CD4-positive, CD25-positive, alpha-beta regulatory T cell (primary cell): ENCODE measurements at regions not wholly inside any gene's neighbourhood (a gene's known extent, or its start where the extent isn't known, plus 50 kb on each side); places are given as distances from the start of the nearest gene placed in this dataset.

Experiments used
- ATAC-seq, 2 donors: fragments of 150-1000 bp; cut with Tn5 transposase; one replicate each; pipeline ENCODE4 v1.10.0; 2021; ENCODE audit warnings: low read depth in 2 of 2, moderate number of reproducible peaks in 2 of 2, moderate library complexity in 1 of 2
- DNase-seq, 3 donors: peaks; one replicate each; pipeline versions ENCODE4 v3.0.0 to v3.0.0-alpha.2; 2012 to 2022; ENCODE audit warnings: mixed read lengths in 1 of 3
- H3K27ac ChIP-seq: one replicate; pipeline ENCODE4 v1.7.0; 2013; ENCODE audit warnings: mild to moderate bottlenecking, low read length; ENCODE audit not compliant: insufficient read depth, poor library complexity, severe bottlenecking
- H3K27me3 ChIP-seq: one replicate; pipeline ENCODE4 v1.7.0; 2013; ENCODE audit warnings: low read length; ENCODE audit not compliant: control insufficient read depth, insufficient read depth
- H3K36me3 ChIP-seq: one replicate; pipeline ENCODE4 v1.7.0; 2013; ENCODE audit warnings: mild to moderate bottlenecking, low read length, moderate library complexity; ENCODE audit not compliant: control insufficient read depth, insufficient read depth
- H3K4me1 ChIP-seq: 2 replicates; pipeline ENCODE4 v1.7.0; 2013; ENCODE audit warnings: mild to moderate bottlenecking, low read length; ENCODE audit not compliant: insufficient read depth, control insufficient read depth, poor library complexity, severe bottlenecking
- H3K4me3 ChIP-seq: one replicate; pipeline ENCODE4 v1.7.0; 2013; ENCODE audit warnings: low read depth, mild to moderate bottlenecking, low read length, moderate library complexity
- H3K9me3 ChIP-seq, 2 experiments: 1 replicate in 1 of 2; 2 replicates in 1 of 2; pipeline ENCODE4 v1.7.0; 2013; ENCODE audit warnings: low read length in 2 of 2, mild to moderate bottlenecking in 1 of 2, moderate library complexity in 1 of 2; ENCODE audit not compliant: control insufficient read depth in 2 of 2
- H3K27ac Mint-ChIP-seq, 3 donors: one replicate each; pipeline ENCODE4 v1.8.0; 2020 to 2022; ENCODE audit warnings: mild to moderate bottlenecking in 3 of 3, mixed read lengths in 3 of 3, moderate library complexity in 2 of 3
- H3K27me3 Mint-ChIP-seq: one replicate; pipeline ENCODE4 v1.8.0; 2022; ENCODE audit warnings: mild to moderate bottlenecking, mixed read lengths
- H3K36me3 Mint-ChIP-seq: one replicate; pipeline ENCODE4 v1.8.0; 2020; ENCODE audit warnings: mixed read lengths
- H3K4me1 Mint-ChIP-seq, 4 donors: one replicate each; pipeline ENCODE4 v1.8.0; 2020 to 2022; ENCODE audit warnings: mixed read lengths in 4 of 4, mild to moderate bottlenecking in 1 of 4
- H3K4me3 Mint-ChIP-seq, 4 donors: one replicate each; pipeline ENCODE4 v1.8.0; 2020 to 2022; ENCODE audit warnings: mild to moderate bottlenecking in 4 of 4, mixed read lengths in 4 of 4, moderate library complexity in 3 of 4
- H3K9me3 Mint-ChIP-seq, 7 donors: one replicate each; pipeline ENCODE4 v1.8.0; 2020 to 2022; ENCODE audit warnings: mixed read lengths in 7 of 7, mild to moderate bottlenecking in 3 of 7, moderate library complexity in 2 of 7

DNA sequence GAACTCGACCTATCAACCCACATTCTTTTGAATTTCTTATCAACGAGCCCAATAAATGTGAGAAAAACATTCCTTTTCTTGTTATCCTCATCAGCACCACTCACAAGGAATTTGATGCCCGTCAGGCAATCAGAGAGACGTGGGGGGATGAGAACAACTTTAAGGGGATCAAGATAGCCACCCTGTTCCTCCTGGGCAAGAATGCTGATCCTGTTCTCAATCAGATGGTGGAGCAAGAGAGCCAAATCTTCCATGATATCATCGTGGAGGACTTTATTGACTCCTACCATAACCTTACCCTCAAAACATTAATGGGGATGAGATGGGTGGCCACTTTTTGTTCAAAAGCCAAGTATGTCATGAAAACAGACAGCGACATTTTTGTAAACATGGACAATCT lies 378.2 kb downstream of the STK39 start:
- no peak for DNase-seq
- Histone ChIP-seq H3K27me3 (no peaks in the 10 kb centered on the region), H3K4me1 (no peaks in the 10 kb centered on the region), H3K27ac (no peak overlapping the region), H3K36me3 (no peaks in the 10 kb centered on the region), H3K4me3 (no peak overlapping the region), H3K9me3 (no peaks in the 10 kb centered on the region)
- peaks cover 0 to 3% (median 0%) of the 10 kb centered on the region in 7 donors for H3K9me3 Mint-ChIP-seq
- H3K4me3 Mint-ChIP-seq, result no peak overlapping the region
- H3K27ac Mint-ChIP-seq, result no peak overlapping the region
- H3K27me3 Mint-ChIP-seq, result no peaks in the 10 kb centered on the region
- H3K4me1 Mint-ChIP-seq, result peaks cover 0 to 4% (median 0%) of the 10 kb centered on the region in 4 donors
- no peak for ATAC-seq
- no peaks in the 10 kb centered on the region for H3K36me3 Mint-ChIP-seq

DNA sequence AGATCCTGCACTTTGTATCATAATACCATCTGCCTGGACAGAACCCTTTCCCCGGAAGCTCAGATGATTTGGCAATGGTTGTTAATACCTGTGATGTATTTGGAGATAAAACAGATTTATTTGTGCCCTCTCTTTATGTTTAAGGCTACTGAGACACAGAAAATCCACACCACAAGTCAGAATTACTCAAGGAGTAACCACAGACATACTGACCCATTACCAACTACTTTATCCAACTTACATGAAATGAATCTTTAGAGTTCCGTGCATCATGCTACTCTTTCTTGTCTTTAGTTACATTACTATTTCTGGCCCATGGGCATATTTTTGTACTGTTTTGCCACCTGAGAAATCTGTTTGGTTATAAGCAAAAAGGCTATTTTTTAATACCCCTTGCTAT lies 384.0 kb downstream of the STK39 start:
- H3K4me3 ChIP-seq, result no peak overlapping the region
- H3K9me3 Mint-ChIP-seq, result peaks cover 0 to 3% (median 0%) of the 10 kb centered on the region in 7 donors
- no peaks in the 10 kb centered on the region for H3K4me1 Mint-ChIP-seq
- ATAC-seq (no peak), DNase-seq (no peak)
- no peak overlapping the region for H3K27ac Mint-ChIP-seq
- H3K36me3 ChIP-seq, result no peaks in the 10 kb centered on the region
- no peaks in the 10 kb centered on the region for H3K4me1 ChIP-seq
- H3K9me3 ChIP-seq, result no peaks in the 10 kb centered on the region
- no peak overlapping the region for H3K27ac ChIP-seq
- H3K27me3 ChIP-seq, result no peaks in the 10 kb centered on the region
- no peaks in the 10 kb centered on the region for H3K36me3 Mint-ChIP-seq
- H3K27me3 Mint-ChIP-seq, result peaks cover 5% of the 10 kb centered on the region
- H3K4me3 Mint-ChIP-seq, result no peak overlapping the region

DNA sequence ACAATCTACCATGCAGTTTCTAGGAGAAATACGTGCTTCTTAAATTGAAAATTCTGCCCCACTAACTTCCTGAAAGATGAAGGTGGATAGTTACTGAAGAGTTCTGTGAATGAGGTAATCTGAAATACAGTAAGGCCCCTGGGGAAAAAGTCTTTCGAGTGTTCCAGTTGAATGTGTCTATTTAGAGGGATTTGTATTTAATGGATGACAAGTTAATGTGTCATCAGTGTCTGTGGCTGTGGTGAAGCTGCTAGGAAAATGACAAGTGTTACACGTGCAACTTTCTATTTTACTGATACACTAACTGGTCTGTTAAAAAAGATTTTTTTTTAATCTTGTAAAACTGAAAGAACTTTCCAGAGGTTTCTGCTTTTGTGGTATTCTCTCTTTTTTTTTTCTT lies 384.6 kb downstream of the STK39 start:
- H3K27ac ChIP-seq, result no peak overlapping the region
- H3K4me1 ChIP-seq, result no peaks in the 10 kb centered on the region
- Mint-ChIP-seq H3K36me3 (no peaks in the 10 kb centered on the region), H3K27ac (no peak overlapping the region), H3K4me1 (no peaks in the 10 kb centered on the region), H3K27me3 (peaks cover 5% of the 10 kb centered on the region), H3K9me3 (peaks cover 0 to 3% (median 0%) of the 10 kb centered on the region in 7 donors), H3K4me3 (no peak overlapping the region)
- H3K4me3 ChIP-seq, result no peak overlapping the region
- ATAC-seq, result no peak
- H3K36me3 ChIP-seq, result no peaks in the 10 kb centered on the region
- no peaks in the 10 kb centered on the region for H3K27me3 ChIP-seq
- H3K9me3 ChIP-seq, result no peaks in the 10 kb centered on the region
- DNase-seq, result no peak

DNA sequence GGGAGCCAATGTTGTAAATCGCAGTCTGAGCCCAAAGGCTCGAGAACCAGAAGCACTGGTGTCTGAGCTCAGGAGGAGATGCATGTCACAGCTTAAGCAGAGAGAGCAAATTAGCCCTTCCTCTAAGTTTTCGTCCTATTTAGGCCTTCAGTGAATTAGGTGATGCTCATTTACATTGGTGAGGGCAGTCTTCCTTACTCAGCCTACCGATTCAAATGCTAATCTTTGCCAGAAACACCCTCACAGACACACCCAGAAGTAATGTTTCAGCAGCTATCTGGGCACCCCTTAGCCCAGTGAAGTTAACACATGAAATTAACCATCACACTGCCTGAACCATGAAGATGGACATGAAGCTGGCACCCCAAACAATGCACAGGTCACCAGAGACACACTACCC lies 385.1 kb downstream of the STK39 start:
- H3K4me1 Mint-ChIP-seq, result no peaks in the 10 kb centered on the region

DNA sequence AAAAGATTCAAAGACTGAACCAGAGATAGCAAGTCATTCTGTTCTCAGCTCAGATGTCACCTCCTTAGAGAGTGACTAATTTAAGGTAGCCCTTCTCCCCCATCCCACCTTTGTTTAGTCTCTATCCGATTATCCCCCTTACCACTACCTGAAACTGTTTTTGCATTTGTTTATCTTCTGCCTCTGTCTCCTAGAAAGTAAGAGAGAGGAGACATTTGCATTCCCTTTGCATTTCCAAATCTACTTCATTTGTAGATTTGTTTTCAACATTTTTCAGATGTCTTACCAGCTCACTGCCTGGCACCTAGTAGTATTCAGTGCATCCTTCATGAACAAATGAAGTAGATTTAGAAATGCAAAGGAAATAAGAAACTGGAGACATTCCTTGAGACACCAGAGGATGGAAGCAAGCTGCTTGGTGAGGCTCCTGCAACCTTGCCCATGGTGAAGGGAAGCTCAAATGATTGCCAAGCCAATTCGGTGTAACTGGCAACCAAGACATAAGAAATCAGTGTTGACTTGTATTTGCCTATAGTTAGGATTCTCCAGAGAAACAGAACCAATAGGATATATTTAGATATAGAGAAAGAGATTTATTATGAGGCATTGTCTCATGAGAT lies 385.7 kb downstream of the STK39 start:
- Histone ChIP-seq H3K4me3 (no peak overlapping the region), H3K36me3 (no peaks in the 10 kb centered on the region), H3K4me1 (no peaks in the 10 kb centered on the region), H3K9me3 (no peaks in the 10 kb centered on the region), H3K27ac (no peak overlapping the region), H3K27me3 (no peaks in the 10 kb centered on the region)
- no peak overlapping the region for H3K27ac Mint-ChIP-seq
- H3K9me3 Mint-ChIP-seq, result peaks cover 0 to 3% (median 0%) of the 10 kb centered on the region in 7 donors
- no peak for DNase-seq
- peaks cover 9% of the 10 kb centered on the region for H3K27me3 Mint-ChIP-seq
- no peaks in the 10 kb centered on the region for H3K36me3 Mint-ChIP-seq
- no peak for ATAC-seq
- H3K4me3 Mint-ChIP-seq, result no peak overlapping the region
- no peaks in the 10 kb centered on the region for H3K4me1 Mint-ChIP-seq

More for the DNA sequence above, 385.1 kb downstream of the STK39 start:
- H3K27ac Mint-ChIP-seq, result no peak overlapping the region
- no peak for ATAC-seq
- H3K9me3 Mint-ChIP-seq, result peaks cover 0 to 3% (median 0%) of the 10 kb centered on the region in 7 donors
- no peak overlapping the region for H3K4me3 ChIP-seq
- no peaks in the 10 kb centered on the region for H3K36me3 ChIP-seq
- peaks cover 5% of the 10 kb centered on the region for H3K27me3 Mint-ChIP-seq
- H3K27me3 ChIP-seq, result no peaks in the 10 kb centered on the region
- H3K4me1 ChIP-seq, result no peaks in the 10 kb centered on the region
- no peaks in the 10 kb centered on the region for H3K9me3 ChIP-seq
- H3K36me3 Mint-ChIP-seq, result no peaks in the 10 kb centered on the region
- H3K4me3 Mint-ChIP-seq, result no peak overlapping the region
- H3K27ac ChIP-seq, result no peak overlapping the region
- DNase-seq, result no peak

DNA sequence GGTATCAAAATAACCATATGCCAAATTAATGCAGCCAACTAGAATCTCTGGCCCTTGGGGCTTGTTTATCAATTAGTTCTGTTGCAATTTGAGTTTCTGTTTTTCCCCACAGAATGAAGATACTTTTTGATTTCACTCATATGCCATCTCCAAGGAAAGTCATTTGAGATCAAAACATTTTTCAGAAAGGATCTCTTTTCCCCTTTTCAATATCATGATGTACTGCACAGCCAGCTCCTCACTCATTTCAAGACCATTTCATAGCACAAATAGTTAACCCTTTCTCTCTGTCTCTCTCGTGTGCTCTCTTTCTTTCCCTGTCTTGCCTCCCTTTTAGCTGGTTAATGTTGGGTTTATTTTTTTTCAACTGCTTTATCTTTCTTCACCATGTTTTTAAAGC lies 387.3 kb downstream of the STK39 start:
- Mint-ChIP-seq H3K4me1 (no peaks in the 10 kb centered on the region), H3K4me3 (no peak overlapping the region), H3K27me3 (peaks cover 14% of the 10 kb centered on the region), H3K36me3 (no peaks in the 10 kb centered on the region), H3K27ac (no peak overlapping the region), H3K9me3 (no peaks in the 10 kb centered on the region)
- no peak for ATAC-seq
- DNase-seq, result no peak
- Histone ChIP-seq H3K4me1 (no peaks in the 10 kb centered on the region), H3K4me3 (no peak overlapping the region), H3K27me3 (no peaks in the 10 kb centered on the region), H3K27ac (no peak overlapping the region), H3K36me3 (no peaks in the 10 kb centered on the region), H3K9me3 (no peaks in the 10 kb centered on the region)

DNA sequence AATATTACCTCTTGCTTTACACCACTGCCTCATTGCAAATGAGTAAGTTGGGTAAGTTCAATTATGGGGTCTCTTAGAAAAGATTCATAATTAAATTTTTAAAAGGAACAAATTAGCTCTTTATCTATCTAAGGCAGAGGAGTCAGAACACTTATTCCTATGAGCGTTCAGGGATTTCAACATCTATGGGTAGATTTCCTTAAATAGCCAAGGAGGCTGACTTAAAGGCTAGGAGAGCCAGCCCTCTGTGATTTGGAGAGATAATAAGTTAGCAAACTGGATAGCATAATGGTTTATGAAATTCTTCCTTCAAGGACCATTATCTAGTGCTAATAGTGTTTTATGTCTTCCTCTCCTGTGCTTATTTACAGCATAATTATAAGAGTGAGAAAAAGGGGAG lies 387.7 kb downstream of the STK39 start:
- H3K9me3 Mint-ChIP-seq, result no peaks in the 10 kb centered on the region
- ATAC-seq (no peak), DNase-seq (no peak)
- Histone ChIP-seq H3K36me3 (no peaks in the 10 kb centered on the region), H3K9me3 (no peaks in the 10 kb centered on the region), H3K27me3 (no peaks in the 10 kb centered on the region), H3K4me1 (no peaks in the 10 kb centered on the region), H3K4me3 (no peak overlapping the region), H3K27ac (no peak overlapping the region)
- no peaks in the 10 kb centered on the region for H3K4me1 Mint-ChIP-seq
- H3K27ac Mint-ChIP-seq, result no peak overlapping the region
- no peak overlapping the region for H3K4me3 Mint-ChIP-seq
- H3K27me3 Mint-ChIP-seq, result peaks cover 14% of the 10 kb centered on the region
- H3K36me3 Mint-ChIP-seq, result no peaks in the 10 kb centered on the region

DNA sequence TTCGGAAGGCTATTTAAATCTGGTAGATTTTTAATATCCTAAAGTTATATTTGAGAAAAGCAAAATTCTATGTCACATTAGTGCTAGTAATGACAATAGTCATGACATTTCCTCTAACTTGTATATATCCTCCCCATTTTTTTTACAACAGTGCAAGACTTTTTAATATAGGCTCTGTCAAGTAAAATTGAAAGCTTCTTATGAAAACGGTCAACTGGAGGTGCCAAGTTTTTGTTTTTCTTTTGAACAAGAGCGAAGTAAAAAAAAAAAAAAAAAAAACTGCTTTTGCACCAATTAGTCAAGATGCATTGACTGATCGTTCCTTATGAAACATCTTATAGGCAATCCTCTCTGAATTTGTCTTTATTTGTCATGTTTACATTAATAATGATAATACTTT lies 389.3 kb downstream of the STK39 start:
- H3K9me3 Mint-ChIP-seq, result no peaks in the 10 kb centered on the region
- H3K27me3 ChIP-seq, result no peaks in the 10 kb centered on the region
- H3K36me3 Mint-ChIP-seq, result no peaks in the 10 kb centered on the region
- no peaks in the 10 kb centered on the region for H3K36me3 ChIP-seq
- H3K4me3 ChIP-seq, result no peak overlapping the region
- H3K4me1 Mint-ChIP-seq, result no peaks in the 10 kb centered on the region
- no peaks in the 10 kb centered on the region for H3K9me3 ChIP-seq
- H3K27me3 Mint-ChIP-seq, result peaks cover 20% of the 10 kb centered on the region
- H3K27ac Mint-ChIP-seq, result no peak overlapping the region
- H3K4me1 ChIP-seq, result no peaks in the 10 kb centered on the region
- no peak overlapping the region for H3K4me3 Mint-ChIP-seq
- no peak overlapping the region for H3K27ac ChIP-seq
- no peak for DNase-seq
- ATAC-seq, result no peak
